ENCODE measurements at regions not wholly inside any gene's neighbourhood (a gene's known extent, or its start where the extent isn't known, plus 50 kb on each side); places are given as distances from the start of the nearest gene placed in this dataset.
A peak's percentile ranks its signal among the peaks of the same experiment; 100 is the strongest.

DNA sequence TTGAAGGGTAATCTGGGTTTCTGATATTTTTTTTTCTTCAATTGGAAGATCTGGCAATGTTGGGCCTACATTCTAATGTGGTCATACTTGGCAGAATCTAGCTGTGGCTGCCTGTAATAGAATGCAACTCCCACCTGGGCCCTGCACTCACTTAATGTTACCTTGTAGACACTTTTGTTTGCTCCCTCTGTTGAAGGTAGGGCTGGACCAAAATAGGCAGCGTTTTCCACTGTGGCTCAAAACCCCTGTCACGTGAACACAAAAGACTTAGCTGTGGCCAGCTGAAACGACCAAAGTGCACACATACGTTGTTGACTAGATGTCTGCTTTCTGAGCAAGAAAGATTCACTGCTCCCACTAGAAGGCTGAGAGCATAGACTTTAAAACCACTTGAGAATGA, 117.6 kb upstream of the HMHB1 start (continued):
- TF ChIP-seq TFDP2 (CRISPR knock-in tag; IDR thresholded peaks at IDR 0.05) (no peak), BCL6 (CRISPR knock-in tag; IDR thresholded peaks at IDR 0.05) (peak; percentile 65), ZNF776 (CRISPR knock-in tag; IDR thresholded peaks at IDR 0.05) (no peak), RARA (CRISPR knock-in tag; IDR thresholded peaks at IDR 0.05) (0 out of 2 replicates have a peak, but pooled peaks have one; percentile 34), SOX6 (IDR thresholded peaks at IDR 0.05) (no peak), SOX6 (CRISPR knock-in tag; IDR thresholded peaks at IDR 0.05) (peak; percentile 85), ZHX2 (IDR thresholded peaks at IDR 0.05; ENCODE audit: low read depth) (no peak), ZHX2 (CRISPR knock-in tag; IDR thresholded peaks at IDR 0.05; ENCODE audit: borderline replicate concordance) (no peak), ZNF263 (CRISPR knock-in tag; IDR thresholded peaks at IDR 0.05) (no peak), ZNF614 (CRISPR knock-in tag; IDR thresholded peaks at IDR 0.05; ENCODE audit: borderline replicate concordance) (no peak), ZNF292 (CRISPR knock-in tag; IDR thresholded peaks at IDR 0.05; ENCODE audit: borderline replicate concordance, low read depth) (peak; percentile 52; the same call in 1 of the 2 replicates), THAP9 (CRISPR knock-in tag; IDR thresholded peaks at IDR 0.05; ENCODE audit: borderline replicate concordance) (no peak)
- TF ChIP-seq, protein P1, sequence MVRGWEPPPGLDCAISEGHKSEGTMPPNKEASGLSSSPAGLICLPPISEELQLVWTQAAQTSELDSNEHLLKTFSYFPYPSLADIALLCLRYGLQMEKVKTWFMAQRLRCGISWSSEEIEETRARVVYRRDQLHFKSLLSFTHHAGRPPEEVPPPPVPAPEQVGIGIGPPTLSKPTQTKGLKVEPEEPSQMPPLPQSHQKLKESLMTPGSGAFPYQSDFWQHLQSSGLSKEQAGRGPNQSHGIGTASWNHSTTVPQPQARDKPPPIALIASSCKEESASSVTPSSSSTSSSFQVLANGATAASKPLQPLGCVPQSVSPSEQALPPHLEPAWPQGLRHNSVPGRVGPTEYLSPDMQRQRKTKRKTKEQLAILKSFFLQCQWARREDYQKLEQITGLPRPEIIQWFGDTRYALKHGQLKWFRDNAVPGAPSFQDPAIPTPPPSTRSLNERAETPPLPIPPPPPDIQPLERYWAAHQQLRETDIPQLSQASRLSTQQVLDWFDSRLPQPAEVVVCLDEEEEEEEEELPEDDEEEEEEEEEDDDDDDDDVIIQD (CRISPR knock-in tag; IDR thresholded peaks at IDR 0.05; ENCODE audit: low read depth): 0 out of 2 replicates have a peak, but pooled peaks have one; percentile 25
- TF ChIP-seq, protein P2, sequence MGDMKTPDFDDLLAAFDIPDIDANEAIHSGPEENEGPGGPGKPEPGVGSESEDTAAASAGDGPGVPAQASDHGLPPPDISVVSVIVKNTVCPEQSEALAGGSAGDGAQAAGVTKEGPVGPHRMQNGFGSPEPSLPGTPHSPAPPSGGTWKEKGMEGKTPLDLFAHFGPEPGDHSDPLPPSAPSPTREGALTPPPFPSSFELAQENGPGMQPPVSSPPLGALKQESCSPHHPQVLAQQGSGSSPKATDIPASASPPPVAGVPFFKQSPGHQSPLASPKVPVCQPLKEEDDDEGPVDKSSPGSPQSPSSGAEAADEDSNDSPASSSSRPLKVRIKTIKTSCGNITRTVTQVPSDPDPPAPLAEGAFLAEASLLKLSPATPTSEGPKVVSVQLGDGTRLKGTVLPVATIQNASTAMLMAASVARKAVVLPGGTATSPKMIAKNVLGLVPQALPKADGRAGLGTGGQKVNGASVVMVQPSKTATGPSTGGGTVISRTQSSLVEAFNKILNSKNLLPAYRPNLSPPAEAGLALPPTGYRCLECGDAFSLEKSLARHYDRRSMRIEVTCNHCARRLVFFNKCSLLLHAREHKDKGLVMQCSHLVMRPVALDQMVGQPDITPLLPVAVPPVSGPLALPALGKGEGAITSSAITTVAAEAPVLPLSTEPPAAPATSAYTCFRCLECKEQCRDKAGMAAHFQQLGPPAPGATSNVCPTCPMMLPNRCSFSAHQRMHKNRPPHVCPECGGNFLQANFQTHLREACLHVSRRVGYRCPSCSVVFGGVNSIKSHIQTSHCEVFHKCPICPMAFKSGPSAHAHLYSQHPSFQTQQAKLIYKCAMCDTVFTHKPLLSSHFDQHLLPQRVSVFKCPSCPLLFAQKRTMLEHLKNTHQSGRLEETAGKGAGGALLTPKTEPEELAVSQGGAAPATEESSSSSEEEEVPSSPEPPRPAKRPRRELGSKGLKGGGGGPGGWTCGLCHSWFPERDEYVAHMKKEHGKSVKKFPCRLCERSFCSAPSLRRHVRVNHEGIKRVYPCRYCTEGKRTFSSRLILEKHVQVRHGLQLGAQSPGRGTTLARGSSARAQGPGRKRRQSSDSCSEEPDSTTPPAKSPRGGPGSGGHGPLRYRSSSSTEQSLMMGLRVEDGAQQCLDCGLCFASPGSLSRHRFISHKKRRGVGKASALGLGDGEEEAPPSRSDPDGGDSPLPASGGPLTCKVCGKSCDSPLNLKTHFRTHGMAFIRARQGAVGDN (CRISPR knock-in tag; IDR thresholded peaks at IDR 0.05): no peak

Data from HepG2 (cell line).